Mononuclear cell (primary cell): ENCODE measurements at regions not wholly inside any gene's neighbourhood (a gene's known extent, or its start where the extent isn't known, plus 50 kb on each side); places are given as distances from the start of the nearest gene placed in this dataset.

Experiments
- H3K27me3 ChIP-seq: 2 replicates; pipeline ENCODE4 v1.6.0; 2011; ENCODE audit warnings: low read length, control low read depth; ENCODE audit not compliant: insufficient read depth
- H3K4me1 ChIP-seq: 2 replicates; pipeline ENCODE4 v1.5.1; 2011; ENCODE audit warnings: mild to moderate bottlenecking, low read length, control low read depth; ENCODE audit not compliant: insufficient read depth
- H3K4me3 ChIP-seq: 2 replicates; pipeline ENCODE4 v1.5.1; 2011; ENCODE audit warnings: mild to moderate bottlenecking, low read length, moderate library complexity
- H3K9me3 ChIP-seq: 2 replicates; pipeline ENCODE4 v1.5.1; 2011; ENCODE audit warnings: low read depth, mild to moderate bottlenecking, control low read depth, low read length

DNA sequence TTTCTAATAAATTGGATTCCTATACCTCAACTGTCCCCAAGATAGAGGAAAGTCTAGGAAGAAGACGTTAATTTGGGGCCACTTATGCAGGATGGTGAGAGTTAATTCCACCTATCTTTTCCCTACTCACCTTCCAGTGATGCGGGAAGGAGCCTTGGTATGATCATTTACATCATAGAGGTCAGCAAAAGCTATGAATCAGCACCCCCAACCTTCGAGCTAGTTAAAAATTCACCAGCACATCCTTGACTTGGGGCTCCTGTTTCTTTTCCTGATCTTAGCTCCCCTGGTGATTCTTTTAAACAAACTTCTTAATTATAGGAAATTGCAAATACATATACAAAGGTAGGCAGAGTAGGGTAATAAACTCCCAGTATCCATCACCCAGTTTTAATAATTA lies 366.6 kb downstream of the SOX2 start:
- Histone ChIP-seq H3K4me3 (no peak overlapping the region), H3K9me3 (no peaks in the 10 kb centered on the region), H3K4me1 (no peaks in the 10 kb centered on the region), H3K27me3 (no peaks in the 10 kb centered on the region)

- H3K4me3 ChIP-seq, result no peak overlapping the region
- no peaks in the 10 kb centered on the region for H3K9me3 ChIP-seq
- H3K4me1 ChIP-seq, result no peaks in the 10 kb centered on the region
- H3K27me3 ChIP-seq, result no peaks in the 10 kb centered on the region
Observed at GRCh38 chr3:182078929-182079328, 367.2 kb downstream of the SOX2 start.

DNA sequence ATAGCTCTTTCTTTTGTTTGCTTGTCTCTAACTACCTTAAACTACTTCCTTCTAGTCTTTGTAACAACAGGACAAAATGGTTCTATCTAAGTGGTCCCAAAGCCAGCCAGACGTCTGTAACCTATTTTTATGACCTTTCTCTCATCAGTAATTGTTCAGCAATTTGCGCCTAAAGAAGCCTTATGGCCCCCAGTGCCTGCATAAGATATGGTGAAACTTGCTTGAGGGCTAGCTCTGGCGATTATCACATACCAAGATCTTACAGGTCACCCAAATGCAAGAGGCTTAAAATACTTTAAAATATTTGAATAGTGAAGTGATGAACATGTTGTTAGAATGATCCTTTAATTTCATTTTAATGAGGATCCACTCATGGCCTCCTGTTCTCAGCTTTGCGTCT lies 369.4 kb downstream of the SOX2 start:
- H3K4me3 ChIP-seq, result no peak overlapping the region
- no peaks in the 10 kb centered on the region for H3K9me3 ChIP-seq
- H3K4me1 ChIP-seq, result no peaks in the 10 kb centered on the region
- H3K27me3 ChIP-seq, result no peaks in the 10 kb centered on the region

- Histone ChIP-seq H3K27me3 (no peaks in the 10 kb centered on the region), H3K4me1 (no peaks in the 10 kb centered on the region), H3K9me3 (no peaks in the 10 kb centered on the region)
Observed at GRCh38 chr3:182083112-182083511, 371.4 kb downstream of the SOX2 start.

GRCh38 chr3:182092662-182093262 lies 381.0 kb downstream of the SOX2 start:
- H3K4me1 ChIP-seq, result no peaks in the 10 kb centered on the region
- no peak overlapping the region for H3K4me3 ChIP-seq
- H3K27me3 ChIP-seq, result no peaks in the 10 kb centered on the region
- no peaks in the 10 kb centered on the region for H3K9me3 ChIP-seq

More at GRCh38 chr3:182083112-182083511, 371.4 kb downstream of the SOX2 start:
- no peak overlapping the region for H3K4me3 ChIP-seq

DNA sequence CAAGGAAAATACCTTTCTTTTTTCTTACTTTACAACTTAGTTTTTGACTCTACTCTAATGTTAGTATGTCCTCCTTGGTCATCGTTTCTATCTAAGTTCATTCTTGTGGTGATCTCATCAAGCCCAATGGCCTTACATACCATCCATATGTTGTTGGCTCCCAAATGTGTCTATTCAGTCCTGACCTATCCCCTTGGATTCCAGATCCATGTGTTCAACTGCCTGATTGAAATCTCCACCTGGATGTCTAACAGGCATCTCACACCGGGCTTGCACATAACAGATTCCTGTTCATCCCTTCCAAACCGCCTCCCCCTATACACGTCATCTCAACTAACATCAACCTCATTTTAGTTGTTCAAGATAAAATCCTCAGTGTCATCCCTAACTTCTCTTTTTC lies 382.6 kb downstream of the SOX2 start:
- H3K27me3 ChIP-seq, result no peaks in the 10 kb centered on the region
- H3K9me3 ChIP-seq, result no peaks in the 10 kb centered on the region
- no peak overlapping the region for H3K4me3 ChIP-seq
- no peaks in the 10 kb centered on the region for H3K4me1 ChIP-seq

- H3K9me3 ChIP-seq, result no peaks in the 10 kb centered on the region
- no peaks in the 10 kb centered on the region for H3K4me1 ChIP-seq
- H3K4me3 ChIP-seq, result no peak overlapping the region
- no peaks in the 10 kb centered on the region for H3K27me3 ChIP-seq
Observed at GRCh38 chr3:182104881-182105280, 393.2 kb downstream of the SOX2 start.

DNA sequence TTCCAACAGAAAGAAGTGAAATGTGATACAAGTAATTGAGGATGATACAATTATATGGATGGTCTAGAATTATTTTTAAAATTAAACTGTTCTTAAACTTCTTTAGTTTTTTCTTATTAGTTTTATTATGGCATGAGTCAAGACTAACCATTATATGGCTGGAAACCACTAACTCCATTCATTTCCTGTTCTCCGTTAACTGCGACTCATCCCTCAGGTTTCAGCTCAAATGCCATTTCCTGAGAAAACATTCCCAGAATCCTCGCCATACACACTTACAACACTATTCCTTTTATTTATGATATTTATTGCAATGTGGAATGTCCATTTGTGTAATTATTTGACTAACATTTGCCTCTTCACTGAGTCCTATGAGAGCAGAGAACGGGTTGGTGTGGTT lies 394.1 kb downstream of the SOX2 start:
- Histone ChIP-seq H3K4me3 (no peak overlapping the region), H3K4me1 (no peaks in the 10 kb centered on the region), H3K9me3 (no peaks in the 10 kb centered on the region), H3K27me3 (no peaks in the 10 kb centered on the region)

GRCh38 chr3:182108371-182108770 lies 396.6 kb downstream of the SOX2 start:
- Histone ChIP-seq H3K27me3 (no peaks in the 10 kb centered on the region), H3K9me3 (no peaks in the 10 kb centered on the region), H3K4me1 (no peaks in the 10 kb centered on the region), H3K4me3 (no peak overlapping the region)

DNA sequence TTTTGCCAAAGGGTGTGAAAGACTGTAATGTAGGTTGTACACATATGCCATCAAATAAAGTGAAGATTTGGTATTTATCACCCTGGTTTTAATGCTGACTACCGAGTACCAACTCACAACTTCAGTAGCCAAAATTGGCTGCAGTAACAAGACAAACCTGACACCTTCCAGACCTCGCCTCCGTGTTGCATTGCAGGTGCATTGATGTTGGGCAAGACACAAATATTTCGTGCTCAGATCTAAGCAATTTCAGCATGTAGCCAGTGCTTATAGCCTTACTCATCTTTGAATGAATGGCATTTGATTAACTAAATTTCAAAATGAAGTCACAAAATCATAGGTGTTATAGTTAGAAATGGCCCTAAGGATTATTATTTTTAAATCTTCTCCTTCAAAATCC lies 400.2 kb downstream of the SOX2 start:
- Histone ChIP-seq H3K27me3 (no peaks in the 10 kb centered on the region), H3K9me3 (no peaks in the 10 kb centered on the region), H3K4me1 (no peaks in the 10 kb centered on the region), H3K4me3 (no peak overlapping the region)

DNA sequence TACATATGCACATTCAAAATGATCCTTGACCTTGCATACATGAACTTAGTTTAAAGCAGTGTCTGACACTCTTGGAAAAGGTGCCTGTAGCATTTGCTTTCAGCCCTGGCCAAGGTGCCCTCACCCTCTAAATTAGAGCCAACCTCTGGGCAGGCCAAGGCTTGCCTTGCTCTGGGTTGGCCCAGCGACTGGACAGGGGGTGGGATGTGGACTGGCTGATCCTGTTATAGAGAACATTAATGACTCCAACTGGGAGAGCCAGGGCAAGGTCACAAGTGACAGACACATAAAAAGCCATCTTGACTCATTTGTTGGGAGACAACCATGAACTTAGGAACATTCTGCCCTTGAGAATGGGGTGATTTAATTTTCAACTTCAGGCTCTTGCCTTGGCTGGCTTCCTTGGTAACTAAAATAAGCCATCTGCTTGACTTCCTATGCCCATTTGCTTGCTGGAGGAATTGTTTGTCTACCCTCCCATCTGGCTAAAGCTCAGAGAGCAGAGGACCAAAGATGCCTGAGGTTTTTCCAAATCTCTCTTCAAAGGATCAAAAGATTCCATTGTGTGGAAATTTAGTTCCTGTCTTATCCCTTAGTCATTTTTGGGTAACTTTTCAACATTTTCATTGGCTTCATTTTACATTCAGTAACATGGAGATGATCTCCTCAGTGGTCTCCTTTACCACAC lies 403.7 kb downstream of the SOX2 start:
- H3K9me3 ChIP-seq, result no peaks in the 10 kb centered on the region
- no peaks in the 10 kb centered on the region for H3K4me1 ChIP-seq
- H3K27me3 ChIP-seq, result no peaks in the 10 kb centered on the region
- no peak overlapping the region for H3K4me3 ChIP-seq

DNA sequence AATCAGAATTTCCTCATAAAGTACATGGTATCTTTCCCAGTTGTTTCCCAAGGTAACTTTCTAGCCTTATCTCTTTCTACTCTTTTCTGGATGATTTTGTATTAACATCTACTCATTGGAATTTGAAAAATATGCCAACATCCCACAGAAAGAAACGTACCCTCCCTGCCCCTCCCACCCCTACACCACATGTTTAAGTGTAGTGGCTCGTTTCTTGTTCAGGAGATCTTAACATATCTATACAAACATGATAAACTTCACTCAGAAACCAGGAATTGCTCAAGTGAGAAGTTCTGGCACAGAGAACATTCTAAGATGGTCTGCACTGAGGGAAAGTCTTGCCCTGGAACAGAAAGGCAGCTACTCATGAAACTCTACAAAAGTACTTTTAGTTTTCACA lies 404.7 kb downstream of the SOX2 start:
- H3K4me1 ChIP-seq, result no peaks in the 10 kb centered on the region
- H3K4me3 ChIP-seq, result no peak overlapping the region
- no peaks in the 10 kb centered on the region for H3K9me3 ChIP-seq
- no peaks in the 10 kb centered on the region for H3K27me3 ChIP-seq

DNA sequence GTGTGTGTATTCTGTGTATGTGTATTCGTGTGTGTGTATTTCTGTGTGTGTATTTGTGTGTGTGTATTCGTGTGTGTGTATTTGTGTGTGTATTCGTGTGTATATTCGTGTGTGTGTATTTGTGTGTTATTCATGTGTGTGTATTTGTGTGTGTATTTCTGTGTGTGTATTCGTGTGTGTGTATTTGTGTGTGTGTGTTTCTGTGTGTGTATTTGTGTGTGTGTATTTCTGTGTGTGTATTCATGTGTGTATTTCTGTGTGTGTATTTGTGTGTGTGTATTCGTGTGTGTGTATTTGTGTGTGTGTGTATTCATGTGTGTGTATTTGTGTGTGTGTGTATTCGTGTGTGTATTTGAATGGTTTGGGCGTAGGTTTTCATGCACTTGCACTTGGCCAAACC lies 405.4 kb downstream of the SOX2 start:
- H3K9me3 ChIP-seq, result no peaks in the 10 kb centered on the region
- H3K4me1 ChIP-seq, result no peaks in the 10 kb centered on the region
- no peak overlapping the region for H3K4me3 ChIP-seq
- H3K27me3 ChIP-seq, result no peaks in the 10 kb centered on the region

DNA sequence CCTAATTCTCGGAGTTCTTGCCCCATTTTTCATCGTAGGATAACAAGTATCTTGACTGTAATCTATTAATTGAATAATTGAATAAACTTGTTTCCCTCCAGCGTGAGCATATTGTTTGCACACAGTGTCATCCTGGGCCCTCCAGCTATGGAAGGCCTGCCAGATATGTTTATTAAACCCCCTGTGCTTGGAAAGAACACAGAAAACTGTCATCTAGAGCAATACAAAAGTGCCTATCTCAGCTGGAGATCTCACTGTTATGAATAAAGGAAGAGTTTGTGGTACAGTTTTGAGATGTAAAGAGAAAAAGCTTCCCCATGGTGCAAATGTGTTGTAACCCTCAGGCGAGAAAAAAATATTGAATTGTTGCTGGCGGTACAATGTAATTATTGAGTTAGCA lies 405.9 kb downstream of the SOX2 start:
- Histone ChIP-seq H3K9me3 (no peaks in the 10 kb centered on the region), H3K4me1 (no peaks in the 10 kb centered on the region), H3K27me3 (no peaks in the 10 kb centered on the region), H3K4me3 (no peak overlapping the region)

DNA sequence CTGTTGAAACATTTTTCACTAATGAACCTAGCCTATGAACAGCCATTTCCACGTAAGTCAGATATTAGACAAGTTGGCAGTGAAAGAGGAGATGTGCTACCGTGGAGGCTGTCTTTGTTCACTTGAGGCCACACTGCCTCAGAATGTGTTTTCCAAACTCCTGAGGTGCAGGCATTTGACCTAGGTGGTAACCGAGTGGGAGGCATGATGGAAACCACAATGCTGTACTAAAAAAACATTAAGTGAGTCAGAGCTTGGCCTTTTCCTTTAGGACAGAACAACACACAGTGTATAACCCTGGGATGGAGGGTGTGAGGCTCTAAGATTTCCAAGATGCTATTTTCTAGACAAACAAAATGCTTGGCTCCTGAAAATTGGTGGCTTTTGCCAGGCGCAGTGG lies 406.3 kb downstream of the SOX2 start:
- H3K27me3 ChIP-seq, result no peaks in the 10 kb centered on the region
- H3K9me3 ChIP-seq, result no peaks in the 10 kb centered on the region
- H3K4me3 ChIP-seq, result no peak overlapping the region
- H3K4me1 ChIP-seq, result no peaks in the 10 kb centered on the region

DNA sequence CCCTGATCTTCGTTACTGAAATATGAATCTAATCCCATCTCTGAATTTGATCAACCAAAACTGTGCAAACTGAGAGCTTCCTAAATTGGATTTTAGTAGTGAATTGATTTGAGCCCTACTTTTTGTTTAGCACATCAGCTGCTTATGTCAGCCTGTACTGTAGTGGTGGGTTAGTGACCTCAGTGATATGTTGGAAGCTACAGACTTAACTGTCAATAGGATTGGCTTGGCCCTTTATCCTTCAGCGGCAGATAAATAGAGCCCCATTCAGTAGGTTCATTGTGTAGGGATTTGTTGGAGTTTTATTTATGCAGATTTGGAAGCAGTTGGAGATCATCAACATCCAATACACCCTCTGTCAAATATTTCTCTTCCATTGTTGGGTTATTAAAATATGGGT lies 409.7 kb downstream of the SOX2 start:
- no peak overlapping the region for H3K4me3 ChIP-seq
- no peaks in the 10 kb centered on the region for H3K9me3 ChIP-seq
- no peaks in the 10 kb centered on the region for H3K27me3 ChIP-seq
- H3K4me1 ChIP-seq, result no peaks in the 10 kb centered on the region
